ENCODE measurements at regions not wholly inside any gene's neighbourhood (a gene's known extent, or its start where the extent isn't known, plus 50 kb on each side); places are given as distances from the start of the nearest gene placed in this dataset.
"Not testable (repeated sequence)": the region's sequence is repeated elsewhere in the genome, so short reads cannot be mapped to it uniquely, and the experiment has no call there.

GRCh38 chr11:97905671-97906070, 1115.1 kb upstream of the CNTN5 start:
- TF ChIP-seq POLR2A (IDR thresholded peaks at IDR 0.05) (no peak), CTCF (IDR thresholded peaks at IDR 0.05) (no peak)
- no peak for DNase-seq
- no peaks in the 10 kb centered on the region for H3K9me3 ChIP-seq
- no peaks in the 10 kb centered on the region for H3K27me3 ChIP-seq
- H3K4me1 ChIP-seq, result no peaks in the 10 kb centered on the region
- H3K4me3 ChIP-seq, result no peak overlapping the region
- no peaks in the 10 kb centered on the region for H3K36me3 ChIP-seq
- no peak overlapping the region for H3K27ac ChIP-seq

GRCh38 chr11:97908354-97908753, 1112.4 kb upstream of the CNTN5 start:
- no peak overlapping the region for H3K4me3 ChIP-seq
- H3K27me3 ChIP-seq, result no peaks in the 10 kb centered on the region
- no peaks in the 10 kb centered on the region for H3K9me3 ChIP-seq
- no peaks in the 10 kb centered on the region for H3K4me1 ChIP-seq
- no peak for DNase-seq
- H3K27ac ChIP-seq, result no peak overlapping the region
- no peak for TF ChIP-seq POLR2A (IDR thresholded peaks at IDR 0.05)
- TF ChIP-seq CTCF (IDR thresholded peaks at IDR 0.05), result no peak
- H3K36me3 ChIP-seq, result no peaks in the 10 kb centered on the region

- Histone ChIP-seq H3K4me3 (no peak overlapping the region), H3K27ac (no peak overlapping the region), H3K36me3 (no peaks in the 10 kb centered on the region), H3K4me1 (no peaks in the 10 kb centered on the region), H3K9me3 (no peaks in the 10 kb centered on the region), H3K27me3 (no peaks in the 10 kb centered on the region)
- no peak for TF ChIP-seq POLR2A (IDR thresholded peaks at IDR 0.05)
- no peak for TF ChIP-seq CTCF (IDR thresholded peaks at IDR 0.05)
- no peak for DNase-seq
Observed at GRCh38 chr11:97909614-97910399, 1110.9 kb upstream of the CNTN5 start.

- Histone ChIP-seq H3K27me3 (no peaks in the 10 kb centered on the region), H3K27ac (no peak overlapping the region), H3K36me3 (no peaks in the 10 kb centered on the region), H3K9me3 (no peaks in the 10 kb centered on the region), H3K4me1 (no peaks in the 10 kb centered on the region), H3K4me3 (no peak overlapping the region)
- TF ChIP-seq CTCF (IDR thresholded peaks at IDR 0.05) (no peak), POLR2A (IDR thresholded peaks at IDR 0.05) (no peak)
- DNase-seq, result no peak
Observed at GRCh38 chr11:97912629-97913028, 1108.1 kb upstream of the CNTN5 start.

GRCh38 chr11:97922933-97923332, 1097.8 kb upstream of the CNTN5 start:
- not testable (repeated sequence) for H3K9me3 ChIP-seq, H3K4me1 ChIP-seq, H3K36me3 ChIP-seq, H3K27ac ChIP-seq, H3K4me3 ChIP-seq, H3K27me3 ChIP-seq, DNase-seq

- H3K27ac ChIP-seq, result no peak overlapping the region
- H3K4me3 ChIP-seq, result no peak overlapping the region
- H3K27me3 ChIP-seq, result no peaks in the 10 kb centered on the region
- no peaks in the 10 kb centered on the region for H3K36me3 ChIP-seq
- no peak for DNase-seq
- no peaks in the 10 kb centered on the region for H3K4me1 ChIP-seq
- H3K9me3 ChIP-seq, result no peaks in the 10 kb centered on the region
- TF ChIP-seq POLR2A (IDR thresholded peaks at IDR 0.05), result no peak
- TF ChIP-seq CTCF (IDR thresholded peaks at IDR 0.05), result no peak
Observed at GRCh38 chr11:97934572-97935208, 1086.1 kb upstream of the CNTN5 start.

All from Peyer's patch (tissue), 4 donors.